Stomach (tissue), 4 donors: ENCODE measurements at regions not wholly inside any gene's neighbourhood (a gene's known extent, or its start where the extent isn't known, plus 50 kb on each side); places are given as distances from the start of the nearest gene placed in this dataset.

Experiments used
- CTCF ChIP-seq, 7 experiments: fragments of 450-650 bp in 4 of 7; fragments of 200-600 bp in 3 of 7; sonication (generic) in 3 of 7; IDR thresholded peaks; one replicate each; pipeline ENCODE4 v1.5.1; 2016 to 2019; ENCODE audit warnings: antibody characterized with exemption in 7 of 7, control low read depth in 2 of 7, mild to moderate bottlenecking in 1 of 7
- EP300 ChIP-seq: sonication (generic); formaldehyde crosslinking; IDR thresholded peaks from one replicate; pipeline ENCODE4 v1.6.1; 2017; ENCODE audit warnings: antibody characterized with exemption
- POLR2A ChIP-seq, 4 donors: fragments of 450-650 bp; IDR thresholded peaks; one replicate each; pipeline ENCODE4 v1.6.1; 2016; ENCODE audit warnings: antibody characterized with exemption in 4 of 4, control low read depth in 2 of 4, mild to moderate bottlenecking in 1 of 4, moderate library complexity in 1 of 4
- POLR2AphosphoS5 ChIP-seq, 3 donors: sonication (generic); formaldehyde crosslinking; IDR thresholded peaks; one replicate each; pipeline ENCODE4 v1.6.1; 2016; ENCODE audit warnings: antibody characterized with exemption in 3 of 3

- TF ChIP-seq POLR2AphosphoS5 (IDR thresholded peaks at IDR 0.05) (no peak), CTCF (IDR thresholded peaks at IDR 0.05) (no peak), POLR2A (IDR thresholded peaks at IDR 0.05) (no peak), EP300 (no peak)
Measured at GRCh38 chr13:91241221-91241933, 106.1 kb upstream of the MIR17HG start.
